Epithelial cell of prostate (primary cell): ENCODE measurements at regions not wholly inside any gene's neighbourhood (a gene's known extent, or its start where the extent isn't known, plus 50 kb on each side); places are given as distances from the start of the nearest gene placed in this dataset.
"Not testable (repeated sequence)": the region's sequence is repeated elsewhere in the genome, so short reads cannot be mapped to it uniquely, and the experiment has no call there.

ENCODE experiments used
- DNase-seq: peaks from one replicate; pipeline ENCODE4 v3.0.0-alpha.2; 2011; ENCODE audit warnings: low read depth, low spot score
- H3K27ac ChIP-seq: fragments of 450-650 bp; 2 replicates; pipeline ENCODE4 v1.5.1; 2017; ENCODE audit warnings: mild to moderate bottlenecking

- H3K27ac ChIP-seq, result no peak overlapping the region
- no peak for DNase-seq
Measured at GRCh38 chr20:29119141-29119540, 2138.3 kb upstream of the DEFB115 start.

GRCh38 chr20:29119684-29120083, 2137.8 kb upstream of the DEFB115 start:
- H3K27ac ChIP-seq, DNase-seq: not testable (repeated sequence)

- DNase-seq, H3K27ac ChIP-seq: not testable (repeated sequence)
Measured at GRCh38 chr20:29120088-29120487, 2137.4 kb upstream of the DEFB115 start.

GRCh38 chr20:29120575-29120974, 2136.9 kb upstream of the DEFB115 start:
- not testable (repeated sequence) for H3K27ac ChIP-seq, DNase-seq

GRCh38 chr20:29122784-29123183, 2134.7 kb upstream of the DEFB115 start:
- DNase-seq, H3K27ac ChIP-seq: not testable (repeated sequence)

GRCh38 chr20:29123861-29124260, 2133.6 kb upstream of the DEFB115 start:
- H3K27ac ChIP-seq, result no peak overlapping the region
- DNase-seq, result no peak
